GM13976 (cell line): ENCODE measurements at regions not wholly inside any gene's neighbourhood (a gene's known extent, or its start where the extent isn't known, plus 50 kb on each side); places are given as distances from the start of the nearest gene placed in this dataset.

Experiments
- DNase-seq: peaks from one replicate; pipeline ENCODE4 v3.0.0; 2012; ENCODE audit warnings: low spot score
- CTCF ChIP-seq: IDR thresholded peaks from 2 replicates; pipeline ENCODE4 v1.5.1; 2012; ENCODE audit warnings: borderline replicate concordance, mild to moderate bottlenecking; ENCODE audit not compliant: insufficient read depth; ENCODE audit errors: extremely low read depth, missing control alignments, control extremely low read depth
- in situ Hi-C: fragments of 300-500 bp; cut with MboI; formaldehyde crosslinking; loops from one replicate; pipeline ENCODE4 v1.12.0; 2022; ENCODE audit warnings: low sequenced_read_pairs, mixed read lengths, inconsistent platforms; ENCODE audit not compliant: unreplicated experiment

DNA sequence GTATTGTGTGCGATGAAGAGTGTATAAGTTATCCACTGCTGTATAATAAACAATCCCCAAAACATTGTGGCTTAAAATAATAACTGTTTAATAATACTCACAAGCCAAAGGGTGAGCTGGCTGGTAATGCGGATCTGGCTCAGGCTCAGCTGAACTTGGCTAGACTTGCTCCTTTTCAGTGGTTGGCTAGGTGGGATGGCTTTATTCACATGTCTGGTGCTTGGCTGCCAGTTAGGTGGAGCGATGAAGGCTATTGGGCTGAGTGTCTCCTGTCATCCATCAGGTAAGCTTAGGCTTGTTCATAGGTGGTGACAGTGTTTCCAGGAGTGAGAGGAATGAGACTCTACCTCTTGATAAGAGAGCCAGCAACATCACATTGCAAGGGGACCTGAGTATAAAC, 135.0 kb upstream of the ASCC3 start:
- no peak for TF ChIP-seq CTCF
- DNase-seq = no peak
- in situ Hi-C loops = no loop called here

GRCh38 chr6:101018157-101018556, 137.0 kb upstream of the ASCC3 start:
- TF ChIP-seq CTCF = no peak
- in situ Hi-C loops = no loop called here

GRCh38 chr6:101021504-101021903, 140.4 kb upstream of the ASCC3 start:
- no peak for TF ChIP-seq CTCF
- in situ Hi-C loops = no loop called here
- DNase-seq = no peak

More at GRCh38 chr6:101018157-101018556, 137.0 kb upstream of the ASCC3 start:
- no peak for DNase-seq

DNA sequence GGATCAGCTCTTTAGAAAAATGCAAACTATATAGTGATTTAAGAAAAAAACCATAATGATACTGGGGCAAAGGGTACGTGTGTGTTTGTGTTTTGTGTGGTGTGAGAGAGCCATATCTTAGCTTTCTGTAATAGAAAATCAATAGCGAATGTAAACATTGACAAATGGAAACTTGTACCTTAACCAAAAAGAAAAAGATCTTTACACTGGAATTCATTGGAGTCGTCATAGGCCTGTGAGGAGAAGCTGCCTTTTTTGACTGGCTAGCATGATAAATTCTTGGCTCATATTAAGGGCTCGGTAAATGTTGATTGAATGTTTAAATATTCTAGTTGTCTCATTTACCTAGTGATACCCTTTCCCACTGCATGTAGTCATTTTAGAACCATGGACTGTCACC, 161.8 kb upstream of the ASCC3 start:
- no peak for TF ChIP-seq CTCF
- in situ Hi-C loops = no loop called here
- no peak for DNase-seq

- TF ChIP-seq CTCF = no peak
- in situ Hi-C loops = no loop called here
- DNase-seq = no peak
These were observed 177.2 kb upstream of the ASCC3 start for GRCh38 chr6:101058296-101058695.

DNA sequence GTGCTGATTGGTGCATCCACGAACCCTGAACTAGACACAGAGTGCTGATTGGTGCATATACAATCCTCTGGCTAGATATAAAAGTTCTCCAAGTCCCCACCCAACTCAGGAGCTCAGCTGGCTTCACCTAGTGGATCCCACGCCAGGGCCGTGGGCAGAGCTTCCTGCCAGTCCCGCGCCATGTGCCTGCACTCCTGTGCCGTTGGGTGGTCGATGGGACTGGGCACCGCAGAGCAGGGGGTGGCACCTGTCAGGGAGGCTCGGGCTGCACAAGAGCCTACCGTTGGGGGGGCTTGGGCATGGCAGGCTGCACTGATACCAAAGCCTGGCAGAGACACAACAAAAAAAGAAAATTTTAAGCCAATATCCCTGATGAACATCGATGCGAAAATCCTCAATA, 185.4 kb upstream of the ASCC3 start:
- in situ Hi-C loops = no loop called here
- no peak for DNase-seq
- no peak for TF ChIP-seq CTCF
